ENCODE measurements at regions not wholly inside any gene's neighbourhood (a gene's known extent, or its start where the extent isn't known, plus 50 kb on each side); places are given as distances from the start of the nearest gene placed in this dataset.

DNA sequence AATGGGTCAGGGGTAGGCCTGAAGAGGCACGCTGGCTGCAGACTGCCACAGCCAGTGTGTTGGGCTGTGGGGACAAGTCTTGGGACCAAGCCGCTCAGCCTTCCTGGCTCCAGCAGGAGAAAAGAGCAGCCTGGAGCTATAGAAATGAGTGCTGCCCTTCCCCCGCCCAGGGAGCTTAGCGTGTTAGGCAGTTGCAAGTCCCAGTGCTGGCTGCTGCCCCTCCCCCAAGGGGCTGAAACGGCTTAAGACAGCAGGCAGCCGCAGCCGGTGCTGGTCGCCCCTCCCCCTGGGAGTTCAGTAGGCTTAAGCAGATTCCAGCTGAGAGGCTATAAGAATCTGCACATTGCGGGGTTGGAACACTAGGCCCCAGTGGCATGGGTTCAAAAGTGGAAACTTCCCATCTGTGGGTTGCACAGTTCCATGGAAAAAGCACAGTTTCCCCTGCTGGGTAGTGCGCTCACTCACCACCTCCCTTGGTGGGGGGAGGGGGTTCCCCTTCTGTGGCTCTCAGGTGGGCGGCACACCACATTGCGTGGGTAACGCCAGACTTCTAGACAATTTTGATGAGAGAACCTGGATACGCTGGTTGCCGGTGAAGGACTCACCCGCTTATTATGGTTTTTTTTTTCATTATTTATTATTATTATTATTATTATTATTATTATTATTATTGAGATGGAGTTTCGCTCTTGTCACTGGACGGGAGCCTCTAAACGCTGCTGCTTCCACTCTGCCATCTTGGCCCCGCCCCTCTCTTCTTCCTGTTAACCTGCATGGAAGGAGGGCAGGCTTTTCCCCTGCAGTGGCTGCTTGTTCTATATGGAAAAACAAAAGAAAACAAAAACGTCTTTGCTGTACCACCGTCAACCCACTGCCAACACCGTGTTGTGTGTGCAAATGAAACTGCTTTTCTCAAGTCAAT, 151.1 kb downstream of the CXCL12 start:
- TF ChIP-seq POLR2AphosphoS5 (IDR thresholded peaks at IDR 0.05; ENCODE audit: low read depth, low read length) (no peak), TAF1 (IDR thresholded peaks at IDR 0.05; ENCODE audit: borderline replicate concordance, insufficient read depth, low read length) (no peak), SIN3A (IDR thresholded peaks at IDR 0.05; ENCODE audit: borderline replicate concordance, insufficient read depth, low read length) (no peak)
